Fibroblast of the conjunctiva (primary cell): ENCODE measurements at regions not wholly inside any gene's neighbourhood (a gene's known extent, or its start where the extent isn't known, plus 50 kb on each side); places are given as distances from the start of the nearest gene placed in this dataset.

Experiments
- DNase-seq: peaks from one replicate; pipeline ENCODE4 v3.0.0-alpha.2; 2010; ENCODE audit warnings: low read depth

- no peak for DNase-seq
Observed at GRCh38 chr12:60863421-60863820, 1267.6 kb downstream of the SLC16A7 start.

- no peak for DNase-seq
Observed at GRCh38 chr12:60872219-60872618, 1276.4 kb downstream of the SLC16A7 start.

DNA sequence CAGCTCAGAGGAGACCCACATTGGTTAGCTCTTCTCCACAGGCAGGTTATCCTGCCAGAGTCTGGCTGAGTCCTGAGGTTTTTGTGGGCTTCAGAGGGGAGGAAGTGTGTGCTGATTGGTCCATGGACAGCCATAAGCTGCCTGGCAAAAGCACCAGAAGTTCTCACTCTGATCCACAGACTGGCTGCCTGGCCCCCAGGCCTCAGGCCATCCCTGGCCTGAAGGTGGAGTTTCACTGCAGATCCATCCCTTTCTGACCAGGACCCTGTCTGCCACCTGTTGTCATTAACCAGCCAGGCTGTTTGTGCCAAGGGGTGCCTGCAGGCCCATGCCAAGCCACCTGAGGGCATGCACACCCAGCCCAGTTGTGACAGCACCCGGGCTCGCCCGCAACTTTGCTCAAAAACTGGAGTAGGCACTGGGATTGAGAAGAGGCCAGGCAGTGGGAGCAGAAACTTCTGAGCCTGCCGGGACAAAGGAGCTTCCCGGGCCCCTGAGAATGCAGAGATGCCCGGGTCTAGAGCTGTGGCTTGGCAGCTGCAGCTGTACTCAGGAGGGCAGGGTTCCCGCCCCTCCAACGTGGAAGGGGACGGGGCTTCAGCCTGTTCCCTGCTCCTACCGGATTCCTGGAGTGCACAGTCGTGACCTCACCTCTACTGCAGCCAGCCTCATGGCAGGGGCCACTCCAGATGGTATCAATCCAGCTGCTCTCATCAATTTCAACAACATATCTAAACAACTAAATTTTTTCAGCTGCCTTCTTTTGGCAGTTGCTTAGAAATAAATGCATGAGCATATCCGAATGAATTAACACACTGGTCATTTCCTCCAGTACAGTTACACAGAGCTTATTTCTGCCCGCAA, 1277.3 kb downstream of the SLC16A7 start:
- no peak for DNase-seq

GRCh38 chr12:60874091-60874490, 1278.3 kb downstream of the SLC16A7 start:
- DNase-seq: no peak

GRCh38 chr12:60920841-60921495, 1325.1 kb downstream of the SLC16A7 start:
- no peak for DNase-seq

- DNase-seq: no peak
Observed at GRCh38 chr12:60921541-60921940, 1325.7 kb downstream of the SLC16A7 start.

DNA sequence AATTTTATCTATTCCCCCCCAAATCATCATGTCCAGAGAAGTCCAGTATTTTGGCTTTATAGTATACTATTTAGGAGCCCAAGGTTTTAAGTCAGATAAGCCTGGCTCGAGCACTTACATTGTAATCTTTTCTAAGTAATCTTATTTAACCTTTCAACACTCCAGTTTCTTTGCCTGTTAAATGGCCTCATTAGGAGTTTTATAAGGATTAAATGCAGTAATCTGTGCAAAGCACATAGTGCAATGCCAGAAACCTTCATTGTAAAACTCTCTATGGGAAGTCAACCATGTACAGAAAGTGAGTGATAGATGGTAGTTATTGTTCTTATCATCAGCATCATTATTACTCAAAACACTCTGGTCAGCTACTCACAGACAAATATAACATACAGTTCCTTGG, 1330.4 kb downstream of the SLC16A7 start:
- DNase-seq: no peak

GRCh38 chr12:60930151-60930550, 1330.1 kb upstream of the USP15 start:
- no peak for DNase-seq

DNA sequence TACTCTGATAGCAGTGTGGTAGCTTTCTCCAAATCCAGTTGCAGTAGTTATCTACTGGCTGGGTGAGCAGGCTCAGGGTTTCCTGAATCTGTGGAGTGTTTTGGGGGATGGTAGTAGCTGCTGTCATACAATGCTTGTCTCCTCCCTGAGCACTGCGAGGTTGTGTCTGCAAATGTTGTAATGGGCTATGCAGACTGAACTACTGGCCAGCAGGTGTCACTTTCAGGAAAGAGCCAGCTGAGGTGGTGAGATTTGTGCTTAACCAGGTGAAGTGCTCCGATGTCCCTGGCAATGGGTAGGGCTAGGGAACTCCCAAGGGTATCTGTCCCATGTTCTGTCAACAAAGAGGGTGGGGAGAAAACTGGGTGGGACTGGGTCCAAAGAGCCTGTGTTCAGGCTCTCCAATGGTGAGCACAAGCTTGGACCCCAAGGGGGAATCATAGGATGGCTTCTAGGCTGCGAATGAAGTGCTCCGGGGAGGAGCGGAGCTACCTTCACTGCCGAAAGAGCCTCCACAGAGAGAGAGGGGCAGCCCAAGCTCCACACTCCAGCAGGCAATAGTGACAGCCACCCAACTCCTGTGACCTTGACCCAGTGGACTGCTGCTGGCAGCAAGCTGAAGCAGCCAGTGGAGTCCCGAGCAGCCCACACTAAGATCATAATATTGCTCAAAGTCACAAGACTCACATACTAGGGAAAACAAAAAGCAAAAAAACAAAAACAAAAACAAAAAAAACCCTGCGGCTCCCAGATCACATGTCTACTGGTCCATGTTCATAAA, 1324.0 kb upstream of the USP15 start:
- DNase-seq: no peak

DNA sequence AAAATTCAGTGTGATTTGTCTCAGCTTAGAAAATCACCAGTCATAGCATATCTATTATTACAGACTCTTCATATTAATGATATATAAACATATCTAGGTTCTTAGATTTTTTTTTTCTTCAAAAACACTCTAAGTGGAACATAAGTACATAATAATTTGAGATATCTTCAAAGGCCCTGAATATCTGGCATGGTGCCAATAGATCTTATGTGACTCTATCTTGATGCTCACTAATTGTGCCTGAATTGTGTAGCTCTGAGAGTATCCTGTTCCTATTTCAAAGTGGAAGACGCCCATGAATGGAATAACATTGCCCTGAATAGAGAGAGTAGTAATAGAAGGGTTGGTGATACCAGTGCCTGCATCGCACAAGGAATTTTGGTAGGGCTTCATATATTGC, 1312.7 kb upstream of the USP15 start:
- no peak for DNase-seq

DNA sequence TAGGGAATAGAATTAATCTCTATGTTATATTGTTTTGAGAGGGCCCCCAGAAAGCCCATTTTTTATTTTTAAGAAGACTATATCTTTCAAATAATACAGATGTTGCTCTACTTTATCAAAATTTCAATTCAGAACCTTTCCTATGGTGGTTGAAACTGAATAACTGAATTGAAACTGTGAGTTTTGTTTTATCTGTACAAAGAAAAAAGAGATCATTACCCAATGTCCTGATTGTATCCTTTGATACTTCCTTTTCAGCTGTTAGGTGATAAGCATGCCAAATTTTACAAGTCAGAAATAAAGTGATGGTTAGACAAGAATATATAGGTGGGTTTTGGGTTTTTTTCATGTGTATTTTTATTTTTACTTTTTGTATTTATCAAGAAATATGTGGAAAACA, 1293.1 kb upstream of the USP15 start:
- no peak for DNase-seq

GRCh38 chr12:60977966-60978365, 1282.2 kb upstream of the USP15 start:
- DNase-seq: no peak

GRCh38 chr12:60980558-60980957, 1279.6 kb upstream of the USP15 start:
- DNase-seq: no peak

DNA sequence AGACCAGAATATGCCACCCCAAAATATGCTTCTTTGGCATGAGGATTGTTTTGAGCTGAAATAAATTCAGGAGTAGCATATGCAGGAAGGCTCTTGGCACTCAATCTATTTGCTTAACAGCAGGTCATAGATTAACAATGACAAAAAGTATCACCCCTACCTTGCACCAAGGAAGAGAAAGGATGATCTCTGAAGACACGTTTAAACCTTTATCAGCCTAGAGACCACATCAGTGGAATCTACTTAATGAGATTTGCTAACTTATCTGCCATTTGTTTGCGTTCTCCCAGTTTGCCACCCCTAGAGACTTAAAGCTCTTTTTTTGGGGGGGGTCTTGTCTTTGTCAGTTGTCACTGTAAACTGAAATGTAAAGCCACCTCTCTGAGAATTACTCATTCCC, 1278.7 kb upstream of the USP15 start:
- no peak for DNase-seq

- DNase-seq: no peak
Observed at GRCh38 chr12:60992087-60992486, 1268.1 kb upstream of the USP15 start.

DNA sequence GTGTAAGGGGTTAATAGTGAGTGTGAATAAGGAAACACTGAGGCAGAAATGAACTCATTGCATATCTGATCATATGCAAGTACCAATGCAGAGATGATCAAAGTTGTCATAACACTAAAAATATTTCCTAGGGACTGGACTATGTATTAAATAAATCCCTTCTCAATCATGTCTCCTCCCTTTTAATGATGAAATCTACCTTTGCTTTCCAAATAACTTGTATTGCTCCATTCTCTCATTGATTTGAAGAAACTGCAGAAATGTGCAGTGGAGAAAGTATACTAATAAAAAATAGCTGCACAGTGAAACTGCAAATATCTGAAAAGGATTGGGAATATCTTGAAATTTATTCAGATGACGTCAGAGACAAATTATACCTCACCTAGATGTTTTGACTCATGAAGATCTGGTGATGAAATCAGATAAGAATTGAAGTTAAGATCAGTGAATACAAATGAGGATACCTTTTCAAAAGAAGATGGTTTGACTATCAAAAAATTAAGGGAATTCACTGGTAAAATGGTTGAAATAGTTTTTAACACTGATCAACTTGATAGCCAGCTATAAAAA, 1264.9 kb upstream of the USP15 start:
- no peak for DNase-seq

GRCh38 chr12:60997869-60998378, 1262.3 kb upstream of the USP15 start:
- DNase-seq: no peak

DNA sequence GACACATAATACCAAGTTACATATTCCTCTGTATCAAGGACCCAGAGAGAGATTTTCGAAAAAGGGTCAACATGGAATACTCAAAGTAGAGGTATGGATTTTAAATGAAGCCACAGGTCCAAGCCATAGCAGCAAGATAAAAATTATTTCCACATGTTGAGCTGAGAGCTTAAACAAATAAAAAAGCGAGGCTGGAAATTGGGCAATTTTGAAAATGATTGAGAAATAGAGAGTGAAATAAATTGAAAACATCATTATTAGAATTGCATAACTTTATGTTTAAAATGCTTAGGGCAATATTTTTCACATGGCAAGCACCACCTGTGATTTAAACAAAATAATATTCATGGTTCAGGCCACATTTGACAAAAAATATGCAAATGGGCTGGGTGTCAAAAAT, 1251.0 kb upstream of the USP15 start:
- peak; percentile 16 for DNase-seq

GRCh38 chr12:61011767-61012423, 1248.3 kb upstream of the USP15 start:
- DNase-seq: no peak

DNA sequence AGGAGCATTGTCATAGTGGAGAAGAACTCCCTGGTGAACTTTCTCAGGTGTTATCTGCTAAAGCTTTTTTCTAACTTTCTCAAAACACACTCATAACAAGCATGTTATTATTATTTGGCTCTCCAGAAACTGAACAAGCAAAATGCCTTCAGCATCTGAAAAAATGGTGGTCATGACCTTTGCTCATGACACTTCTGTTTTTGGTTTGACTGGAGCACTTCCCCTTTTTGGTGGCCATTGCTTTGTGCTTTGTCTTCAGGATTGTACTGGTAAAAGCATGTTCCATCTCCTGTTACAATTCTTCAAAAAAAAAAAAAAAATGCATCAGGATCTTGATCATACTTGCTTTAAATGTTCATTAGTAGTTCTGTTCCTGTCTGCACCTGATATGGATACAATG, 1241.6 kb upstream of the USP15 start:
- DNase-seq: no peak

- DNase-seq: no peak
Observed at GRCh38 chr12:61023231-61023630, 1237.0 kb upstream of the USP15 start.

GRCh38 chr12:61029516-61029915, 1230.7 kb upstream of the USP15 start:
- no peak for DNase-seq
